MCF 10A (cell line): ENCODE measurements at regions not wholly inside any gene's neighbourhood (a gene's known extent, or its start where the extent isn't known, plus 50 kb on each side); places are given as distances from the start of the nearest gene placed in this dataset.
A peak's percentile ranks its signal among the peaks of the same experiment; 100 is the strongest.
"Not testable (repeated sequence)": the region's sequence is repeated elsewhere in the genome, so short reads cannot be mapped to it uniquely, and the experiment has no call there.

Experiments
- BruUV-seq: library from RNA; stranded (reverse); fragments of 400-500 nt; replicated peaks from 2 replicates; lab custom pipeline; 2021; lab: Mats Ljungman, UMichigan
- CTCF ChIA-PET: fragments of 300-600 bp; sonication (Branson Sonifier 250); formaldehyde crosslinking; extraction: SDS; loops from one replicate; lab custom pipeline; 2021; ENCODE audit warnings: antibody characterized with exemption, inconsistent platforms; lab: Yijun Ruan, JAX
- POLR2A ChIA-PET: fragments of 300-600, 350-650 bp; sonication (Branson Sonifier 250); formaldehyde crosslinking; extraction: SDS; loops from one replicate; lab custom pipeline; 2020; ENCODE audit warnings: antibody characterized with exemption, inconsistent platforms; lab: Yijun Ruan, JAX
- DNase-seq: peaks from one replicate; pipeline ENCODE4 v3.0.0-alpha.2; 2018; ENCODE audit not compliant: unreplicated experiment
- H3K27ac Mint-ChIP-seq: one replicate; pipeline ENCODE4 v1.8.0; 2022; ENCODE audit warnings: mild to moderate bottlenecking, low read depth, mixed read lengths; ENCODE audit not compliant: unreplicated experiment
- H3K27me3 Mint-ChIP-seq: one replicate; pipeline ENCODE4 v1.8.0; 2022; ENCODE audit warnings: mixed read lengths; ENCODE audit not compliant: insufficient read depth, unreplicated experiment
- H3K36me3 Mint-ChIP-seq: one replicate; pipeline ENCODE4 v1.8.0; 2022; ENCODE audit warnings: mild to moderate bottlenecking, moderate library complexity, mixed read lengths; ENCODE audit not compliant: insufficient read depth, unreplicated experiment
- H3K4me1 Mint-ChIP-seq: one replicate; pipeline ENCODE4 v1.8.0; 2022; ENCODE audit warnings: mixed read lengths; ENCODE audit not compliant: insufficient read depth, unreplicated experiment
- H3K4me3 Mint-ChIP-seq: one replicate; pipeline ENCODE4 v1.8.0; 2022; ENCODE audit warnings: mild to moderate bottlenecking, moderate library complexity, mixed read lengths; ENCODE audit not compliant: unreplicated experiment
- H3K9me3 Mint-ChIP-seq: one replicate; pipeline ENCODE4 v1.8.0; 2022; ENCODE audit warnings: mixed read lengths; ENCODE audit not compliant: unreplicated experiment
- intact Hi-C: fragments of 100-400 bp; cut with micrococcal nuclease; formaldehyde crosslinking; loops from 2 replicates; pipeline ENCODE4 v1.14.1; 2022

- H3K27ac Mint-ChIP-seq, intact Hi-C loops, POLR2A ChIA-PET, H3K27me3 Mint-ChIP-seq, CTCF ChIA-PET, H3K9me3 Mint-ChIP-seq, DNase-seq: not testable (repeated sequence)
- Mint-ChIP-seq H3K4me3 (peak overlapping the region; percentile 91), H3K4me1 (peaks cover 14% of the 10 kb centered on the region), H3K36me3 (peaks cover 13% of the 10 kb centered on the region)
- TSS peak; percentile 24 for BruUV-seq
Observed at GRCh38 chr17:30711626-30712507, 112.6 kb downstream of the CRLF3 start.

- H3K27me3 Mint-ChIP-seq, H3K9me3 Mint-ChIP-seq, CTCF ChIA-PET, DNase-seq, H3K27ac Mint-ChIP-seq, POLR2A ChIA-PET, intact Hi-C loops, BruUV-seq: not testable (repeated sequence)
- Mint-ChIP-seq H3K36me3 (peaks cover 13% of the 10 kb centered on the region), H3K4me3 (peak overlapping the region; percentile 91), H3K4me1 (peaks cover 14% of the 10 kb centered on the region)
Observed at GRCh38 chr17:30711176-30711575, 113.3 kb downstream of the CRLF3 start.

GRCh38 chr17:30710276-30711088 is 114.0 kb downstream of the CRLF3 start:
- BruUV-seq, DNase-seq, H3K9me3 Mint-ChIP-seq, H3K27ac Mint-ChIP-seq, H3K27me3 Mint-ChIP-seq, CTCF ChIA-PET, intact Hi-C loops: not testable (repeated sequence)
- POLR2A ChIA-PET, result interaction anchor here (0.6 to 1.1 kb wide), 4 partner anchors 19 to 334 kb away, joined by 3 read pairs; no protein-coding TSS in a partner anchor
- Mint-ChIP-seq H3K4me3 (peak overlapping the region; percentile 91), H3K4me1 (peaks cover 12% of the 10 kb centered on the region), H3K36me3 (peaks cover 13% of the 10 kb centered on the region)

DNA sequence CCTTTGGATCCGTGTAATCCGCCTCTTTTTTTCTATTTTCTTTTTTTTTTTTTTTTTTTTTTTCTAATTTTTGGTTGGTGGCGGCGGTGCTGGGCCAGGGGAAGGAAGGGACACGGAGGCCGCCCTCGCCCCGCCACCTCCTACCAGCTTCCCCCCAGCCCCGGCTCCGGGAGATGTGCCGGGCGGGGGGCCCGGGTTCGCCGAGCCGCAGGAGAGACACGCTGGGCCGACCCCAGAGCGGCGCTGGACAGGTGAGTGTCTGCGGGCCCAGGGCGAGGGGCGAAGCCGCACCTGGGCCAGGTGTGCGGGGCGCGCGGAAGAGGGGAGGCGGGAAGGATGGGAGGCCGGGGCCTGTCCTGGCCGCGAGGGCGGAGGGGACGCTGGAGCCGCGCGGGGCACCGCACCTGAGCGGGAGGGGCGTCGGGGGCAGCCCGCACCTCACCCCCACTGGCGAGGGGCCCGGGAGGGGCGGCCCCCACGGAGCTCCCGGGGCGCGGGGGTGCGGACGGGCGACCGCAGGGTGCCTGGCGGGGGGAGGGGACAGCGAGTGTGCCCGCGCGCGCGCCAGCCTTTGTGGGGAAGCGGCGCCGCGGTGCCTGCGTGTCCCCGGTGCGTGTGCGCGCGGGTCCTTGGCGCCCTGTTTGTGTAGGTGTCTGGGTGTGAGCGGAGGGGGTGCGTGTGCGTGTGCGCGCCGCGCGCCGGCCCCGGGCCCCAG is 114.8 kb downstream of the CRLF3 start:
- H3K4me3 Mint-ChIP-seq, result peak overlapping the region; percentile 91

DNA sequence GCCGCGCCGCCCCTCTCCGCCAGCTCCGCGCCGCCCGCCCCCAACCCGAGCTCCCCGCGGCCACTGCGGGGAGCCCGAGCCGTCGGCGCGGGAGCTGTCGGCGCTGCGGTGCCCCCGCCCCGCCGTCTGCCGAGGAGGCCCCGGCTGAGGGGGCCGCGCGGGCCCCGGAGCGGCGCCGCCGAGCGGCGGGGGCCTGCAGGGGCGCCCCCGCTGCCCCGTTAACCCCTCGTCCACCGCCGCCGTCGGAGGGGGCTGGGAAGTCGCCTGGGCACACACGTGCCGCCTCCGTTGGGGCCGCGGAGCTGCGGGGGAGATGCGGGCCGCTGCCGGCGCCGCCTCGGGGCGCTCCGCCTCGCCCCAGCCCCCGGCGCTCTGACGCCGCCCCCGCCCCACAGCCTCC is 115.4 kb downstream of the CRLF3 start:
- intact Hi-C loops, BruUV-seq, DNase-seq, CTCF ChIA-PET, H3K9me3 Mint-ChIP-seq, H3K4me1 Mint-ChIP-seq: not testable (repeated sequence)
- Mint-ChIP-seq H3K4me3 (peak overlapping the region; percentile 91), H3K36me3 (peaks cover 13% of the 10 kb centered on the region), H3K27me3 (peaks cover 16% of the 10 kb centered on the region), H3K27ac (peak overlapping the region; percentile 86)
- POLR2A ChIA-PET, result interaction anchor here (0.7 to 1.4 kb wide), 4 partner anchors 23 to 241 kb away, joined by 3 to 7 read pairs (median 4); no protein-coding TSS in a partner anchor

More for the DNA sequence above, 114.8 kb downstream of the CRLF3 start:
- POLR2A ChIA-PET, result interaction anchor here (0.6 to 1.4 kb wide), 6 partner anchors 19 to 333 kb away, joined by 3 to 4 read pairs (median 3); no protein-coding TSS in a partner anchor
- DNase-seq, H3K4me1 Mint-ChIP-seq, intact Hi-C loops, BruUV-seq, H3K9me3 Mint-ChIP-seq, H3K27ac Mint-ChIP-seq: not testable (repeated sequence)
- H3K36me3 Mint-ChIP-seq, result peaks cover 13% of the 10 kb centered on the region
- H3K27me3 Mint-ChIP-seq, result peaks cover 16% of the 10 kb centered on the region
- CTCF ChIA-PET, result interaction anchor here (0.6 kb wide), 1 partner anchor 199 kb away, joined by 3 read pairs; no protein-coding TSS in a partner anchor

GRCh38 chr17:30708241-30709078 is 116.0 kb downstream of the CRLF3 start:
- Mint-ChIP-seq H3K4me3 (peak overlapping the region; percentile 91), H3K27ac (peak overlapping the region; percentile 86), H3K27me3 (peaks cover 16% of the 10 kb centered on the region)
- DNase-seq, result peak; percentile 92
- POLR2A ChIA-PET, result interaction anchor here (0.7 to 1.4 kb wide), 4 partner anchors 24 to 240 kb away, joined by 3 to 7 read pairs (median 4); no protein-coding TSS in a partner anchor
- H3K9me3 Mint-ChIP-seq, intact Hi-C loops, H3K36me3 Mint-ChIP-seq, BruUV-seq, H3K4me1 Mint-ChIP-seq: not testable (repeated sequence)
- CTCF ChIA-PET, result interaction anchor here (0.6 kb wide), 1 partner anchor 74 kb away, joined by 3 read pairs; no protein-coding TSS in a partner anchor

DNA sequence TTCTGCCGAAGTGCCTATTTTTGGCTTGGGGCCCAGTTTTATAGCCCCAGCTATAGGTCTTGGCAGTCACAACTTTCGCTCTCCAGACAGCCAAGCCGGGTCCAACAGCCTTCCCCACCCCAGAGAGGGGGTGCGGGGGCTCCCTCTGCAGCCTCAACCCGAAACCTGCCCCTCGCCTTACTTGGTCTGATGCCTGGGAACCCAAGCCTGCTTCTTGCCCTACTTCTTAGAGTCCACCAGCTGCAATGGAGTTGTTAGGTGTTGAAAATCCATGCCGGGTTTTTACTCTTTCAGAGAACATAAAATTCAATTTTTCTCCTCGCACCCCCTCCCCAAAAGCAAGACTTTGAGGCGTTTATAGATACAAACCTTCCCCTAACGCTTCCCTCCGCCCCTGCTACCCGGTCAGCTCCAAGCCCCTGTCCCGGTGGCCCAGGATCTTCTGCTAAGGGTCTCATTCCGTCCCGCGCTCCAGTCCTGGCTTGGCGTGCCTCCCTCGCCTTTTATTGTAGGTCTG is 116.7 kb downstream of the CRLF3 start:
- peak overlapping the region; percentile 91 for H3K4me3 Mint-ChIP-seq
- H3K27me3 Mint-ChIP-seq, result peaks cover 16% of the 10 kb centered on the region
- H3K9me3 Mint-ChIP-seq, DNase-seq, POLR2A ChIA-PET, BruUV-seq, H3K36me3 Mint-ChIP-seq, intact Hi-C loops, H3K4me1 Mint-ChIP-seq: not testable (repeated sequence)
- peak overlapping the region; percentile 86 for H3K27ac Mint-ChIP-seq
- CTCF ChIA-PET, result interaction anchor here (0.6 kb wide), 1 partner anchor 74 kb away, joined by 3 read pairs; no protein-coding TSS in a partner anchor
